NOMO-1 (cell line): ENCODE measurements at regions not wholly inside any gene's neighbourhood (a gene's known extent, or its start where the extent isn't known, plus 50 kb on each side); places are given as distances from the start of the nearest gene placed in this dataset.
"Not testable (repeated sequence)": the region's sequence is repeated elsewhere in the genome, so short reads cannot be mapped to it uniquely, and the experiment has no call there.

Experiments
- DNase-seq, 2 experiments: peaks; one replicate each; lab custom pipeline; 2025; ENCODE audit not compliant: unreplicated experiment in 2 of 2; lab: John Stamatoyannopoulos, UW

DNA sequence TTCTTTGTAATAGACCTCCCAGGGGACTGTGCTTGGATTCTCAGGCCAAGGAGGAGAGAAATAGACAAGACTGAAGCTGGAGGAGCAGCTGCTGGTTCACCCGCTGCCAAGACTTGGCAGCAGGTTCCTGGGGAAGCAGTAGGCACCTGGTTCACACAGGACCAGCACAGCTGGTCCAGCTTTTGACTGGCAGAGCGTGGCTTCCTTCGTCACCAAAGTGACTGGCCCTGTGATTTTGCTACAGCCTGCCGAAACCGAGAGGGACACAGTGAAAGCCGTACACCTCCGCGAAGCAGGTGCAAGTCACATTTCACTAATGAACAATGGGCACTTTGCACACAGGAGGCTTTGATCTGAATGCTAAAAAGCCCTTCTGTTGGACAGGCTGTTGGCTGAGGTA is 199.0 kb downstream of the RNF144B start:
- DNase-seq = no peak

DNA sequence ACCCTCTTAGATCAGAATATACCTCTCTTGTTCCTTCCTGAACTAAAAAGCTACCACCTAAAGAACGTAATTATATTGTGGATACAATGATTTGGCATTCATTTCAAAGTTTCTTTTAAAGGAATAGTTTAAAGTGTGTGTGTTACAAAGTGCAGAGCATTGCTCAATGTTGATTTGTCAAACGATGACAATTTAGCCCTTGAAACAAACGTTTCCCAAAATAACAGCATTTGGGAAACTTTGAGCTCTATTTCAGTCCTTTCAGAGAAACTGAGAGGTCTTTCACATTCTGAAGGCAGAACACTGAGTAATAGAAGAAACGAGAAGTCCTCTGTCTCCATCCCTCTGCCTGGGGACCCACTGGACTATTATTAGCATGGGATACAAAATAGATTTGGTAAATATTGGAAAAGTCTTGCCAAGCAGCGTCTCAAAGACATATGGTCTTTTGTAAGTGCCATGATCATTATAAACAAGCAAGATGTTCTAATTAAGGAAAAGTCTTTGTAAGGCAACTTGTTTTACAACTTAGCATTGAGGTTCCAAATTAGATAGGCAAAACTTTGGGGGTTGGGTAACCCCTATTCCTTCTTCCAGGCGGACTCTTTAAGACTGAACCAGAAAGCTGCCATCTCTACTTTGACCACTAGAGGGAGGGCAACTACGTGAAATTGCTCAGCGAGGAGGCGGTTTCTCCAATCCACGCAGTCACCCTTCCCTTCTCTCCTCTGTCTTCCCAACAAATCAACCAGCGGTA is 208.8 kb downstream of the RNF144B start:
- peak; percentile 18 to 41 for DNase-seq

GRCh38 chr6:18596531-18596835 is 209.3 kb downstream of the RNF144B start:
- no peak for DNase-seq

DNA sequence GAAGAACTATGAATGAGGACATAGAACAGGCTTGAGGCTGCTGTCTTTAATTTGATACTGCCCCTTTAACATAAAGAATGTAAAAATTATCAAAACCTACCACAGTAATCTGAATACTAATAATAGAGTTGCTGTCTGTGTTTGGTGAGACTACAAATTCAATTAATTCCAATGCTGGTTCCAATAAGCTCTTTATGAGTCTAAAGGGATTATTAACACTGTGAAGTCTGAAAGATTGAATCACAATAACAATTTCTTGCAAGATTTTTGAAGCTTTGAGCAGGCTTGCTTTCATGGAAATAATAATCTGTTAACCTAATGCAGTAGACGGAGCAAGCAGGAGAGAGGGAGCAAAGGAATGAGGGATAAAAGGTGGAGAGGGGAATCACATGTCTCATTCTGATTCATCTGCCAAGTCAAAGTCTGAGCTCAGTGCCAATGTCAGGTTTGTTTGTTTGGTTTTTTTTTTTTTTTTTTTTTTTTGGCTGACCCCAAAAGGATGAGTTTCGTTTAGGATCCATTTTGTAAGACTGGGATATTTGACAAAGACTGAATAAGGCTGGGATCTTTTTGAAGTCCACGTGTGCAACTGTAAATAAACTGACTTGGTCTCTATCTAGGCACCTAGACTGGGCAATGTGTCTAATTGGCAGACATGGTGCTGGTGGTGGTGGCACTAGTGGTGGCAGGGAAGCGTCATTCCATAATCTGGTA is 211.6 kb downstream of the RNF144B start:
- no peak for DNase-seq

DNA sequence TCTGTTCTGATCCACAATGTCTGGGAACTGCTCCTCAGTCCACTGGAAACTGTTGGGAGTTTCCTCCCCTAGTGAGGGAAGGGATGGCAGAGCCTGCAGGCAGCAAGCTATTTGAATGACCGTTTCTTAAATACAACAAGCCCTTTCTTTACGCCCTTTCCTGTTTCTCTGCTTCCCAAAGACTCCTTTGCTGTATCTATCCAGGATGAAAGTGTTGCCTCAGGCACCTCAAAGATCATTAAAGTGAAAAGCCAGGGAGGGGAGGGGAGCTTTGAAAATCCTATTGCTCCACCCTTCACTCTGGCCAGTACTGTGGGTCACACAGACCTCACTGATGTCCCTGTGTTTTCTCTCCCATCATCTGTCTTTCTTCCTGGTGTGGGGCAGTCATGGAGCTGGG is 213.1 kb downstream of the RNF144B start:
- DNase-seq = no peak

DNA sequence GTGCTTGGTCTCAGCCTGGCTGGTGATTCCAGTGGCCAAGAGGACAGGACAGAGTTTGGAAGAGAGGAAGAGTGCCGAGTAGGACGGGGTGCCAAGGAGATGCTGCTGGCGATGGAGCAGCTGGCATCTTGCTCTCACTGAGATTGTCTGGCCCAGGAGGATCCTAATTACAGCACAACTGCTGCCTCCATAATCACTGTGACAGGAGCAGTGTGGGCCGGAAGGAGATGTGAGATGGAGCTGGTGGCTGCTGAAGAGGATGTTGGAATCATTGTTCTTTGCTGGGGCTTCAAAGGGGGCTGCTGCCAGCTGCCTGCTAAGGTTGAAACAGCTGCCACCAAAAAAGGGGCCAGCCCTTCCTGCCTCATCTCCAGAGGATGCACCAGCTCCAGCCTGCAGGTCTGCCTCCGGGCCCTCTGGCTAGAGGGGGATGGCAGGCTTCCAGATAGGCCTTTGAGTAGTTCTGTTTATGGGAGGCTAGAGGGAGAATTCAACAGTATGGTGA is 214.4 kb downstream of the RNF144B start:
- DNase-seq = no peak

DNA sequence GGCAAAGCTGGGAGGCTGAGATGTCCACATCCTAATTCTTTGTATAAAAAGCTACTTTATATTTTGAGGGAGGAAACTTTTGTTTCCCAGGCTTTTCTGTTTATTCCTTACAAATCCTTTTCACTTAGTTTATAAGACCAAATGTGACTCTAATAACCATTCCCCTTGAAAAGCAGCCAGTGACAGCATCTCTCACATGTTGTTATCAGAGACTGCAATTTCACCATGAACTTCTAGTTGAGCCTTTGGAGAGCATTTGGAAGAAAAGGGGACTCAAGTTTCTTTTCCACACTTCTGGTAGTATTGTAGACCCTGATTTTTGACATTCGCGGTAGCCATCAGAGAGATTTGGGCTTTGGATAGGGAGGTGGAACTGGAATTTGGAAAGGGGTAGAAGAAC is 215.8 kb downstream of the RNF144B start:
- DNase-seq = no peak

DNA sequence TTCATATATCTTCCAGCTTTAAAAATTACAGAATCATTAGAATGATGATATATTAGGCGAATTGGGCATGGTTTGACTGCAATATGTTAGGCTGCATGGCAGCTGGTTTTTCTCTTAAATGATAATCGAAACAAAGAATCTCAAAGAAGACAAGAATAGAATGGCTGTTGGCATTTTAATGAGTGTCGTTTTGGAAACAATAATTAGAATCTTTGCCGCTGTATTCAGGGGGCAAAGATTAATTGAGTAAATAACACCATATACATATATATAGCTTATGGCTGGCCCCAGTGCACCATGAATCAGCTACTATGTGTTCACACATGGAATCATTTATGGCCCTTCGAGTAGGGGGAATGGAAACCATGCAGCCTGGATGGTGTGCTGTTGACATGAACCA is 216.2 kb downstream of the RNF144B start:
- no peak for DNase-seq

- DNase-seq = no peak
These were observed 218.7 kb downstream of the RNF144B start for GRCh38 chr6:18605841-18606240.

- DNase-seq = no peak
These were observed 222.6 kb downstream of the RNF144B start for GRCh38 chr6:18609715-18610114.

DNA sequence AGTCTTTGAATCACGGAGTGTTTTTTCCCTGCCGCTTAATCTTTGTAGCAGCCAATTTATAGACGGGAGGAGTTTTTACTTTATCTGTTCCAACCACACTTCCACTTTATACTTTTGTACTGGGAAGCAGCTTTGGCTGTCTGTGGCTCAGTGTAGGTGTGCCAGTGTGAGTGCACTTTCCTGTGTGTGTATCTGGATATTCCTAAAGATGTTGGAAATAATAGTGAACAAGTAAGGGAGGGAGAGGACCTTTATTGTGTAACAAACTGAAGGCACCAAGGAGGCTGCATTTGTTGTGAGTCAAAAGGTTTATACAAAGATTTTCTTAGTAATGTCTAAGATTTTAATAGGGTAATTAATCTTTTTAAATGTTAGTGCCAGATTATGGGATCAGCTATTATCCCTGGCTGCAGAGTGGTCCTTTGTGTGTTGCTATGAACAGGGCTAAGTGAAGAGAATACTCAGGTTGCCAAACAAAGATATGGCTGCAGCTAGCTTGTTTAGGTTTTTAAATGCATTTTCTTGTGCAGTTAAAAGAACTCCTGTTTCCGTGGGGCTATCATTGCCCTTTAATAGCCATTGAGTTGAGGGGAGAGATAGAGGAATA is 226.3 kb downstream of the RNF144B start:
- no peak for DNase-seq

DNA sequence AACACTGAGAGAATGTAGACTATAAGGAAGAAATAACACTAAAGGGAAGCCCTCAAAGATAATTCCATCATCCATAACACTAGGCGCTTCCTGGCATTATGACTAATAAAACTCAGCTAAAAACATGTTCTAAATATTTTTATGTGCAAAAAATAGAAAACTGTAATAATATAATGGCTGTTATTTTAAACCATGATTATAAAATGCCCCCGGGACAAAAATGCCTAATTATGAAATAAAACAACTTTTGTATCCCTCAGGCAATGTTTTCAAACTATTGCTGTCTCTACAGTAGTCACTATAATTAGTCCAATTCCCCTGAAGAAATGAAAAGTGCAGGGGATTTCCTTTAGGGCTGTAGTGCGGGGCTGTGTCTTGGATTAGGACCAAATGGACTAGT is 242.4 kb downstream of the RNF144B start:
- no peak for DNase-seq

DNA sequence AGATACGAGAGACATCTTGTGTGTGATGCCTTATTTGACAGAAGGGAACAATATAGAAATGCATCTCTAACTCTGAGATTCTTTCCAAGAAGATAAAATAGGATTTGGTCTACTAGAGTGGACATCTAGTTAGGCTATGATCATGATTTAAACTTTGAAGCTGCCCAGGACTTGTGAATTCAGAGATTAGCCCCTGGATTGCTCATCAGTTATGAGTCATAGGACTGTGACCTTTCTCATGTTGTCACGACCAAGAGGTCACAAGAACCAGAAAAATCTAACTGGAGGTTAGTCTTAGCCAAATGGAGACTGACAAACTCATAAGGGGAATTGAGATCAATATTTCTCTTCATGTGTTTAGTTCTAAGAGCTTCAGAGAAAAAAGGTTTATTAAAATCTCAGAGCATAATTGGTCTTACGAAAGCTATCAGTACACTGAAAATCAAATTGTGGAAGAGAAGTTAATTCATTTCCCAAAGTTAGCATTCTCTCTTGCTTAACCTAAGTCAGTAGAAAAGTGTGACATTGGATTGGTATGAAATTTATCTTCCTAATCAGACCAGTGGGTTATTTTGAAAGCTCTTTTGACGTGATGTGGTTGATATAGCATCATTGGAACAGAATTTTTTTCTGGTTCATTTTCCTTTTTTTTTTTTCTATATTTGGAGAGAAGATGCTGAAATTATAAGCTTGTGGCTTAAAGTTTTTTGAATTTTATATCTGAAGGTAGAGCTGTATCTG is 245.7 kb downstream of the RNF144B start:
- DNase-seq = no peak

- no peak for DNase-seq
These were observed 247.8 kb downstream of the RNF144B start for GRCh38 chr6:18634912-18635311.

DNA sequence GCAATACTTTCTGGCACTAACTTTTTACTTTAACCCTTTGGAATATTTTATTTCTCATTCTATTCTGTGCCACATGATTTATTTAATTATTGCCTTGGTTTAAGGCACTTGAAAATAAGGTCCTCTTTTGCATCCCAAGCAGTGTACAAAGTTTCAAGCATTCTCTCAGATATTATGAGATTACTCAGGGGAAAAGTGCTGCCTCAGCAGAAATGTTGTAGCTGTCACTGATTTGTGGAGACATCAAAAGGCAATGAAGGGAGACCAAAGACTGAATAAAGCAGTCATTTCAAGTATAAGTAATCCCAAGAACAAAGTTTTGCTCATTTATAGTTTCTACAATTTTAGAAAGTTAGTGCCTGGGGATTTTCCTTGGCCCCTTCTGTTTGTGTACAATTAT is 253.0 kb downstream of the RNF144B start:
- DNase-seq = no peak

DNA sequence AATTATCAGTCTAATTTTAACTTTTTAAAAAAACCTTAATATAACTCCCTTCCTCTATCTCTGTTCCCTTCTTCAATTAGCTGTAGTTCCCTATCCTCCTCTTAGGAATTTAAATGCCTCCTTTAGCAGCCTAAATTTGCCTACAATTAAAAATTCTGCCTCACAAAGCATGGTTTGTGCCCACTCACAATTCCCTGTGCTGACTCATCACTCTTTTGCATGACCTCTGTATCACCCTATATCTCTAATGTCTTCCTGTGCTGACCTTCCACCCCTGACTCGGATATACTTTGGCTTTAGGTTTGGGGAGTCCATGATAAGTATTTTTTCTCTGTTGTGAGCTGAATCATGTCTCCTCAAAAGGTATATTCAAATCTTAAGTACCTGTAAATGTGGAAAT is 253.6 kb downstream of the RNF144B start:
- no peak for DNase-seq

DNA sequence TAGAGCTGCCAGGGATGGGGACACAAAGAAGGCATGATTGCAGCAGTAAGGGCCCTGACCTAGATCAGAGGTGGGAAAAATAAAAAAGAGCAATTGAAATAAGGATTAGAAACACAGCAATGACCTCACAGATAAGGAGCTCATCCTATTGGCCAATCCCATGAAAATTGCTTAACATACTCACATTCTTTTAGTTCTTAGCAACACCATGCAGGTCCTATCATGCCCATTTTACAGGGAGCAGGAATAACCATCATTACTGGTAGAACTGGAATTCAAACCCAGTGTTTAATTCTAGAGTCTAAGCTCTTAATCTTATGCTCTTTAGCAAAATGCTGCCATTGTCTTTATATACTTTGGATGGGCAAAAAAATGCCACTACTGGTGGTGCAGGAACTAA is 267.7 kb downstream of the RNF144B start:
- no peak for DNase-seq

DNA sequence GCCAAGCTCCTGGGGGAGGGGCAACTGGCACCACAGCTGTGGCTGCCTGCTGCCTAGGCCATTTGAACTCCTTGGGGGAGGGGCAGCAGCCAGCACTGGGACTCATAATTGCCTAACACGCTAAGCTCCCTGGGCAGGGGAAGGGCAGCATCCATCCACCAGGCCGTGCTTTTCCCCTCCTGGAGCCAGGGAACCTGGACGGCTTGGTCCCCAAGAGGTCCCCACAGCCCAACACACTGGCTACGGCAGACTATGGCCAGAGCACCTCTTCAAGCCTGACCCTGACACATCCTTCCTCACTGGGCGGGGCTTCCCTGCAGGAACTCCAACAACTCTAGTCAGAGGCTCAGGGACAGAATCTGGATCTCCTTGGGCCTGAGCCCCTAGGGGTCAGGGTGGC is 269.4 kb downstream of the RNF144B start:
- DNase-seq = no peak

DNA sequence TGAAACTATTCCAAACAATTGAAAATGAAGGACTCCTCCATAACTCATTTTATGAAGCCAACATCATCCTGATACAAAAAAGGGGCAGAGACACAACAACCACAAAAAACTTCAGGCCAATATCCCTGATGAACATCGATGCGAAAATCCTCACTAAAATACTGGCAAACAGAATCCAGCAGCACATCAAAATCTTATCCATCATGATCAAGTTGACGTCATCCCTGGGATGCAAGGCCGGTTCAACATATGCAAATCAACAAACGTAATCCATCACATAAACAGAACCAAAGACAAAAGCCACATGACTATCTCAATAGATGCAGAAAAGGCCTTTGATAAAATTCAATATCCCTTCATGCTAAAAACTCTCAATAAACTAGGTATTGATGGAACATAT is 272.8 kb downstream of the RNF144B start:
- not testable (repeated sequence) for DNase-seq

DNA sequence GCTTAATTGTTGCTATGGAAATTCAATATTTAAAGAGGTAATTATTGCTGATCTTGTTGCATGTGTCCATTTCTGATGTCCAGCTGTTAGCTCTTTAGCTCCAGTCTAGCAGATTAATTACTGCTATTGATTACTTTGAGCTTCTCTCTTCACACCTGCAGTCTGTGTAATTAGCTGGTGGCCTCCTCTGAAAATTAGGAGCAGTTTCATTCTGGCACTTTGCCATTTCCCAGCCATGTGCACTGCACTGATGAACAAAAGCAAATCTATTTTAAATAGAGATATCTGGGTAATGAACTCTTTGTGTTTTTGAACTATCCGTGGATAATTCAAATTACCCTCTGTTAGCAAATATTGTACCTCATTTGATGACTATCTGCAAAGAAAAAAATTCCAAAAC is 275.9 kb downstream of the RNF144B start:
- no peak for DNase-seq

DNA sequence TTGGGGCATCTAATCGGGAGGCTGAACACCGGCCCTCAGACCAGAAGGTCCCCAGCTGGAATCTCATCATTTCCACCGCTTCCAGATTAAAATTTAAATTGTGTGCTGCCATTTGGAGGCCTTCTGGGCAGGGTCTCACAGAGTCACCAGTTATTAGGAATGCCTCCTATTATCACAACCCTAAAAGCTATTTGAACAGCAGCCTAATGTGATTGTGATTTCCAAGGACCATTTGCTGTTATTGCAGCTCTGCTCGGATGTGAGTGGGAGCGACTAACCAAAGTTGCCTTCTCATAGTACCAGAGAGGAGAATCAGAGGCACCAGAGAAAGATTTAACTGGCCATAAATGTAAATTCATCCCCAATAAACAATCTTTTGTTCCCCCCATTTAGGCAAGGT is 277.3 kb downstream of the RNF144B start:
- no peak for DNase-seq
